ENCODE measurements at regions not wholly inside any gene's neighbourhood (a gene's known extent, or its start where the extent isn't known, plus 50 kb on each side); places are given as distances from the start of the nearest gene placed in this dataset.

DNA sequence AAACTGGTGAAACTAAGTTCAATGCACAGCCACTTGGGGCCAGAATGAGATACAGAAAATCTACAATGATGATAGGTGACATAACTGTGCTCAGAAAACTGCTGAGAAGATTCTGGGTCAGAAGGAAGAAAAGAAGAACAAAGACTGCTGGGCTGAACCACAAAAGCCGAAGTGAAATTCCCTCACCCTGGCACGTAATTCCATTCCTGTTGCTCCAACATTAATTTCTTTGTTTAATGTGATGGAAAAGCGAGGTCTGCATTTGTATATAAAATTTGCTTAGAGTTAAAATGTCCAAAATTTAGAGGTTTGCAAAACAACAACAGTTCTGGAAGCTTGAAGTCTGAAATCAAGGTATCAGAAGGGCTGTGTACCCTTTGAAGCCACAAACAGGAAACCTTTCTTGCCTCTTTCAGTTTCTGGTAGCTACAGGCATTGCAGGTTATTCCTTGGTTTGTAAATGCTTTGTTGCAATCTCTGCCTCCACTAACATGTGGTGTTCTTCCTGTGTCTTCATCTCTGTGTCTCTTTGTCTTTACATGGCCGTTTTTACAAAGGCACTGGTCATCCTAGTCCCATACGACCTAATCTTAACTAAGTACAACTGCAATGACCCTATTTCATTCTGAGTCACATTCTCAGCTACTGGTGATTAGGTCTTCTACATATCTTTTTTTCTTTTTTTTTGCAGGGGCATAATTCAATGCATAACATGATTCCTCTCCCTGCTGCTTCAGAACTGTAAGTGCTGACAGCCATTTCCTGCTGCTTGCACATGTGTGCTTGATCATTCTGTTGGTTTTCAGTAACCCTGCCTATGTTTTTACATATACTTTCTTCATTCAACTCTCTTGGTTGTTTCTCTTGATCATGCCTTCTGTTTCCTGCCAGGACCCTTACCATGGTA, 603.0 kb upstream of the CDH8 start:
- Histone ChIP-seq H3K4me1 (ENCODE audit: control insufficient read depth, insufficient read depth, low read length, unreplicated experiment) (no peaks in the 10 kb centered on the region), H3K27ac (ENCODE audit: low read depth, low read length) (no peak overlapping the region)

DNA sequence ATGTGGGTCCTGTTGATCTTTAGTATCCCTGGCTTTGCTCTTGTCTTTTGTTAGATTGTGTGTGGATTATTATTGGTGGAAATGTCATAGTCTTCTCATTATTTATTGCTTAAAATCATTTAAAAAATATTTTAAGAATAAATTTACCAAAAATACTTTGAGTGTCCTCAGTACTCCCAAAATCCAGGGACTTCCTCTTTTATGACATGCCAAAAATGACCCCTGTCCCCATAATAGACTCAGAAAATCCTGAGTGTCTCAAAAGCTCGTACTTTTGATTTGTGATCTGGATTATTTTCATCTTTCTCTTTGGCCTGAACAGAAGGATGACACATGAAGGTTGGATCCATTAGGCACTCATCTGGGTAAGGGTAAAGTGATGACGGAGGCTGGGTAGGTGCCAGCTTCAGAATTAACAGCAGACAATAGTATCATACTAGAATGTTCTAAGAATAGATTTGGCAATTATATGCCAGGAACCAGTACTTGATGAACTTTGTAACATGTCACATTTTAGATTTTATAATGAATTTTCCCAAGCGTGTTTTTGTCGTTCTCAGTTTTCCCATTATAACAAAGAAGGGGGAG, 602.2 kb upstream of the CDH8 start:
- Histone ChIP-seq H3K27ac (ENCODE audit: low read depth, low read length) (no peak overlapping the region), H3K4me1 (ENCODE audit: control insufficient read depth, insufficient read depth, low read length, unreplicated experiment) (no peaks in the 10 kb centered on the region), H3K36me3 (ENCODE audit: insufficient read depth, low read length) (no peaks in the 10 kb centered on the region), H3K79me2 (ENCODE audit: control insufficient read depth, insufficient read depth, low read length, unreplicated experiment) (no peaks in the 10 kb centered on the region), H3K27me3 (ENCODE audit: insufficient read depth, low read length) (no peaks in the 10 kb centered on the region), H3K4me3 (ENCODE audit: low read depth, low read length) (no peak overlapping the region), H2AFZ (ENCODE audit: low read length, unreplicated experiment) (no peak overlapping the region)

More for the DNA sequence above, 603.0 kb upstream of the CDH8 start:
- H3K36me3 ChIP-seq (ENCODE audit: insufficient read depth, low read length): no peaks in the 10 kb centered on the region
- H2AFZ ChIP-seq (ENCODE audit: low read length, unreplicated experiment): no peak overlapping the region
- H3K4me3 ChIP-seq (ENCODE audit: low read depth, low read length): no peak overlapping the region
- H3K79me2 ChIP-seq (ENCODE audit: control insufficient read depth, insufficient read depth, low read length, unreplicated experiment): no peaks in the 10 kb centered on the region
- no peaks in the 10 kb centered on the region for H3K27me3 ChIP-seq (ENCODE audit: insufficient read depth, low read length)

DNA sequence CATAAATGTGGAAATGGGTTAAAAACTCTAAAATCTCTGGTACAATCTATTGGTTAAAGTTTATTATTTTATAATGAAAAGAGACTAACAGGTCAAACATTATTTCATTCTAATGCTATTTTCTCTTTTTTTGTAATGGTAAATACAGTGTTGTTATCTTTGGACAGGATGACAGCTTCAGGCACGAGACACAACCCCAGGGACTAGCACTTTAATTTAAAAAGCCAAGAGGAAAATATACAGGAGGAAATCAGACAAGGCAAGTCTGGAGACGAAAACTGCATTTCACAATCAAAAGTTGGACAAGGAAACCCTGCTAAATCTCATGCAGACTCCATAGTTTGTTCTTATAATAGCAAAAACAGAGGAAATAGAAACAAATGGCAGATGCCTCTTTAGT, 589.1 kb upstream of the CDH8 start:
- H3K4me1 ChIP-seq (ENCODE audit: control insufficient read depth, insufficient read depth, low read length, unreplicated experiment): no peaks in the 10 kb centered on the region
- no peaks in the 10 kb centered on the region for H3K79me2 ChIP-seq (ENCODE audit: control insufficient read depth, insufficient read depth, low read length, unreplicated experiment)
- H3K36me3 ChIP-seq (ENCODE audit: insufficient read depth, low read length): no peaks in the 10 kb centered on the region
- H3K27ac ChIP-seq (ENCODE audit: low read depth, low read length): no peak overlapping the region
- no peaks in the 10 kb centered on the region for H3K27me3 ChIP-seq (ENCODE audit: insufficient read depth, low read length)
- H3K4me3 ChIP-seq (ENCODE audit: low read depth, low read length): no peak overlapping the region
- H2AFZ ChIP-seq (ENCODE audit: low read length, unreplicated experiment): no peak overlapping the region

DNA sequence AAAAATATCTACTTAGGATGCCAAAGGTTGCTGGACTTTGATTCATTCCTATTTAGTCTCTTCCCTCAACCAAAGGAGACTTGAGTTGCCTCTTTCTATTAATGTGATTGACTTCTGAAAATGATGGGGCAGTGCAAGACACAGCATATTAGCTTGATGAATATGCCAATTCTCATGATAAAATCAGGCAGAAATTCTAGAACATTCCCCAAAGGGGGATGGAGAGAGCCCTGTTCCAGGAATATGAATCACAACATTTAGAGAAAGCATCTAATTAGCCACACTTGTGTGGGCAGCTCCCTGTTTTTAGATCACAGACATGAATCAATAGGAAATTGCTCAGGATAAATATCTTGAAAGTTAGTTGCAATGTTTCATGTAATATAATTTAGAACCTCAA, 584.0 kb upstream of the CDH8 start:
- Histone ChIP-seq H3K27ac (ENCODE audit: low read depth, low read length) (no peak overlapping the region), H3K27me3 (ENCODE audit: insufficient read depth, low read length) (no peaks in the 10 kb centered on the region), H3K79me2 (ENCODE audit: control insufficient read depth, insufficient read depth, low read length, unreplicated experiment) (no peaks in the 10 kb centered on the region), H3K4me1 (ENCODE audit: control insufficient read depth, insufficient read depth, low read length, unreplicated experiment) (no peaks in the 10 kb centered on the region), H3K4me3 (ENCODE audit: low read depth, low read length) (no peak overlapping the region), H2AFZ (ENCODE audit: low read length, unreplicated experiment) (no peak overlapping the region), H3K36me3 (ENCODE audit: insufficient read depth, low read length) (no peaks in the 10 kb centered on the region)

DNA sequence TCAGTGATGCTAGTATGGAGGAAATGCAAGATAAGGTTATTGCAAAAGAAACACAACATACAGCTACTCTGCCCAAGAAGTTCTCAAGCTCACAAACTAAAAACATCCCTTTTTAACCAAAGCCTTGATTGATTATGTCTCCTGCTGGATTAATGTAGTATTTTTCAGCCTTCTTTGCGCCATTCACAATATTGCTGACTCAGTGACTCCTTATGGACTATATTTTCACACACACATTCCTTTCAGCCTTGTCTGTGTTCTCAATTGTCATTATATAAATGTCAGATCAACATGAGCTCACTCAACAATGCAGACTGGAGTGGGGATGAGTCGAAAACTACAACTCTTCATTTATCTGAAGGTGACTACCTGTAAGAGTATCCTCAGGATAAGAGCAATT, 579.3 kb upstream of the CDH8 start:
- no peak overlapping the region for H3K27ac ChIP-seq (ENCODE audit: low read depth, low read length)
- no peak overlapping the region for H3K4me3 ChIP-seq (ENCODE audit: low read depth, low read length)
- no peaks in the 10 kb centered on the region for H3K36me3 ChIP-seq (ENCODE audit: insufficient read depth, low read length)
- H2AFZ ChIP-seq (ENCODE audit: low read length, unreplicated experiment): no peak overlapping the region
- H3K4me1 ChIP-seq (ENCODE audit: control insufficient read depth, insufficient read depth, low read length, unreplicated experiment): no peaks in the 10 kb centered on the region
- no peaks in the 10 kb centered on the region for H3K27me3 ChIP-seq (ENCODE audit: insufficient read depth, low read length)
- H3K79me2 ChIP-seq (ENCODE audit: control insufficient read depth, insufficient read depth, low read length, unreplicated experiment): no peaks in the 10 kb centered on the region

DNA sequence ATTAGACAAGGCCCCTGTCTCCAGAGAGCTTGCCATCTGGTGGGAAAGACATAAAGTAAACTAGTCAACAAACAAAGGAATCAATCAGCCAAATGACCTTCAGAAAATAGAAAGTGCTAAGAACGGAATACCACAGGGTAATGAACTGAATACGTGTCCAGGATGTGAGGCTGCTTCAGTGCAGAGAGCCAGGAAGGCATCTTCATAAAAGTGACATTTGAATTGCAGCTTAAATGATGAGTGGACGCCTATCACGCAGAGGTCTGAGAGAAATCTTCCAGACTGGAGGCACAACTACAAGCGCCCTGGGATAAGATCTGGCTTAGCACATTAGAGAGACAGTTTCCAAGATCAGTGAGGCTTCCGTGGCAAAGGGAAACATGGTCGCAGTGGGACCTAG, 574.1 kb upstream of the CDH8 start:
- Histone ChIP-seq H2AFZ (ENCODE audit: low read length, unreplicated experiment) (no peak overlapping the region), H3K79me2 (ENCODE audit: control insufficient read depth, insufficient read depth, low read length, unreplicated experiment) (no peaks in the 10 kb centered on the region), H3K4me1 (ENCODE audit: control insufficient read depth, insufficient read depth, low read length, unreplicated experiment) (no peaks in the 10 kb centered on the region), H3K4me3 (ENCODE audit: low read depth, low read length) (no peak overlapping the region), H3K27ac (ENCODE audit: low read depth, low read length) (no peak overlapping the region), H3K36me3 (ENCODE audit: insufficient read depth, low read length) (no peaks in the 10 kb centered on the region), H3K27me3 (ENCODE audit: insufficient read depth, low read length) (no peaks in the 10 kb centered on the region)

DNA sequence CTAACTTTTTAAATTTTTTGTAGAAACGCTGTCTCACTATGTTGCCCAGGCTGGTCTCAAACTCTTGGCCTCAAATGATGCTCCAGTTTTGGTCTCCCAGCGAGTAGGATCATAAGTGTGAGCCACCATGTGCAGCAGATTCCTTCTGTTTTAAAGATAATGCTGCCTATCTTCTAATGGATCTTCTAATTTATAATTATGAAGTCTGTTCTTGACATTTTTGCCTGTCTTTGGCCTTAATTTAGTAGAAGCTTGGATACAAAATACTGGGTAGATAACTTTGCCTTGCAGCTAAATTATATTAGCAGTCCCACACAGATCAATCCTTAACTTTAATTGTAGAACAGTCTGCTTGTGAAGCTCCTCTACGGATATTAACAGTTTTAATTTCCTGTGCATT, 566.6 kb upstream of the CDH8 start:
- H3K36me3 ChIP-seq (ENCODE audit: insufficient read depth, low read length): no peaks in the 10 kb centered on the region
- H3K79me2 ChIP-seq (ENCODE audit: control insufficient read depth, insufficient read depth, low read length, unreplicated experiment): no peaks in the 10 kb centered on the region
- H3K27me3 ChIP-seq (ENCODE audit: insufficient read depth, low read length): no peaks in the 10 kb centered on the region
- no peaks in the 10 kb centered on the region for H3K4me1 ChIP-seq (ENCODE audit: control insufficient read depth, insufficient read depth, low read length, unreplicated experiment)
- H3K27ac ChIP-seq (ENCODE audit: low read depth, low read length): no peak overlapping the region
- H2AFZ ChIP-seq (ENCODE audit: low read length, unreplicated experiment): no peak overlapping the region
- H3K4me3 ChIP-seq (ENCODE audit: low read depth, low read length): no peak overlapping the region

DNA sequence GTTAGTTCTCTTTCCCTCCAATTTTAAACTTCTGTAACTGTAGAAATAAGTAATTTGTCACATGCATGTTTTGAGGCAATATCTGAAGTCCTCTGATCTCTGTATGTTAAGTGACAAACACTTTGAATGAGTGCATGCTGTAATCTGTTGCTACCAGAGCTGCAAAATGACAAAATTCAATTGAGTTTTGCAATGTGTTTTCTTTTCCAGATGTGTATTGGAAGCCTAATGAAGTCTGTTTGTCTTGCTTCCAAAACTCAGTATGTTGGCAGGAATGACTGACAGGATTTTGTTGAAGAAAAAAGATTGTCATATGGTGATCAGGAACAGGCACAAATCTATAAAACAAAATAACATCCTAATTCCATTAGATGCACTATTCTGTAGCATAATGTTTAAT, 561.6 kb upstream of the CDH8 start:
- no peak overlapping the region for H2AFZ ChIP-seq (ENCODE audit: low read length, unreplicated experiment)
- no peak overlapping the region for H3K27ac ChIP-seq (ENCODE audit: low read depth, low read length)
- no peaks in the 10 kb centered on the region for H3K36me3 ChIP-seq (ENCODE audit: insufficient read depth, low read length)

DNA sequence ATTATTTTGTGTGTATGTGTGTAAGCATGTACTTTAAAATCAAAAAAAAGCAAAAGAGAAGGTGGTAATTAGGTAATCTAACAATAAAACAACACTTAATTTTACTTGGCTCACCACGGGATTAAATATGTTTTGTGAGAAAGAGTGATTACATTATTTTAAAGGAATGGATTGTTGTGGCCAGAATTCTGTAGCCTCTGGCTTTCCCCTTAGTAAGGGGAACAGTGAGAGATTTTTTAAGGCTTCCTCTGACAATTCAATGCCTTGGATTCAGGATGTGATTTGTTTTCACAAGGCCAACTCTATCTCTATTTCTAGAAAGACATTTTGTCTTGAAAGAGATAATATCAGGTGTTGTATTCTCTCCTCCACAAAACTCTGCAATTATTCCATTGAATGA, 560.3 kb upstream of the CDH8 start:
- Histone ChIP-seq H3K36me3 (ENCODE audit: insufficient read depth, low read length) (no peaks in the 10 kb centered on the region), H3K79me2 (ENCODE audit: control insufficient read depth, insufficient read depth, low read length, unreplicated experiment) (no peaks in the 10 kb centered on the region), H3K27me3 (ENCODE audit: insufficient read depth, low read length) (no peaks in the 10 kb centered on the region), H2AFZ (ENCODE audit: low read length, unreplicated experiment) (no peak overlapping the region), H3K4me1 (ENCODE audit: control insufficient read depth, insufficient read depth, low read length, unreplicated experiment) (no peaks in the 10 kb centered on the region), H3K4me3 (ENCODE audit: low read depth, low read length) (no peak overlapping the region), H3K27ac (ENCODE audit: low read depth, low read length) (no peak overlapping the region)

More for the DNA sequence above, 561.6 kb upstream of the CDH8 start:
- Histone ChIP-seq H3K4me3 (ENCODE audit: low read depth, low read length) (no peak overlapping the region), H3K27me3 (ENCODE audit: insufficient read depth, low read length) (no peaks in the 10 kb centered on the region), H3K4me1 (ENCODE audit: control insufficient read depth, insufficient read depth, low read length, unreplicated experiment) (no peaks in the 10 kb centered on the region), H3K79me2 (ENCODE audit: control insufficient read depth, insufficient read depth, low read length, unreplicated experiment) (no peaks in the 10 kb centered on the region)

DNA sequence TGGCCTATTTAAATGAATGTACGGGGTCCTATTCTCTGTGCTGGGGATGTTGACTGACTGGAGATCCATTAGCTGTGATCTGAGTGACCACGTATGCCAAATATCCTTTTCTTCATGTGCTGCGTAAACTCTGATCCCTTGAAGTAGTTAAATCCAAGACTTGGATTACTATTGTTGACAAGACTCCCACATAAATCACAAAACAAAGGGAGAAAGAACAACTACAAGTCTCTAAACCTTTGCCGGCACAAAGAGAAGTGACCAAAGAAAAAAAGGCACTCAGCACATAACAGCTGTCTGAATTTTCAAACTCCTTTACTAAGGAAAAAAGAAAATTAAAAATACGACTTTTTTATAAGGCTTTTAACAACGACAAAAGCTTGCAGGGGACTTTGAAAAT, 559.9 kb upstream of the CDH8 start:
- Histone ChIP-seq H3K27me3 (ENCODE audit: insufficient read depth, low read length) (no peaks in the 10 kb centered on the region), H3K36me3 (ENCODE audit: insufficient read depth, low read length) (no peaks in the 10 kb centered on the region), H2AFZ (ENCODE audit: low read length, unreplicated experiment) (no peak overlapping the region)

More for the DNA sequence above, 559.9 kb upstream of the CDH8 start:
- Histone ChIP-seq H3K79me2 (ENCODE audit: control insufficient read depth, insufficient read depth, low read length, unreplicated experiment) (no peaks in the 10 kb centered on the region), H3K27ac (ENCODE audit: low read depth, low read length) (no peak overlapping the region), H3K4me1 (ENCODE audit: control insufficient read depth, insufficient read depth, low read length, unreplicated experiment) (no peaks in the 10 kb centered on the region), H3K4me3 (ENCODE audit: low read depth, low read length) (no peak overlapping the region)

All from ACC112 (cell line).